ENCODE measurements at regions not wholly inside any gene's neighbourhood (a gene's known extent, or its start where the extent isn't known, plus 50 kb on each side); places are given as distances from the start of the nearest gene placed in this dataset.

DNA sequence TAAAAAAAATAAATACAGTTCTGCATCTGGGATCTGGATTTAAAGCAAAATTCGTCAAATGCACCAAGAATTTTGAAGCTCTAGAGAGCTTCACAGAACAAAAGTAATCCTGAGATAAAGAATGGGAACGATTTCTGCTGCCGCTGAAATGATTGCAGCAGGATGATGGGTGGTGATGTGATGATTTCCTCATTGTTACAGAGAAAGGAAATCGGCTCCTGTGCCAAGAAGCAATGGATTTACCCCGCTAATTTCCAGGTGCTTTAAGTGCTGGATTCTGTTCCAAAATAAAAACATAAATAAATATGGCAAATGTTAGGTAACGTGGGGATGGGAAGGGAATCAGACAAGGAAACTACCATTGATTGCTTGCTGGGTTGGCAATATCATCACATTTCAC is 1067.9 kb upstream of the MAP3K7 start (continued):
- TF ChIP-seq, protein P1, sequence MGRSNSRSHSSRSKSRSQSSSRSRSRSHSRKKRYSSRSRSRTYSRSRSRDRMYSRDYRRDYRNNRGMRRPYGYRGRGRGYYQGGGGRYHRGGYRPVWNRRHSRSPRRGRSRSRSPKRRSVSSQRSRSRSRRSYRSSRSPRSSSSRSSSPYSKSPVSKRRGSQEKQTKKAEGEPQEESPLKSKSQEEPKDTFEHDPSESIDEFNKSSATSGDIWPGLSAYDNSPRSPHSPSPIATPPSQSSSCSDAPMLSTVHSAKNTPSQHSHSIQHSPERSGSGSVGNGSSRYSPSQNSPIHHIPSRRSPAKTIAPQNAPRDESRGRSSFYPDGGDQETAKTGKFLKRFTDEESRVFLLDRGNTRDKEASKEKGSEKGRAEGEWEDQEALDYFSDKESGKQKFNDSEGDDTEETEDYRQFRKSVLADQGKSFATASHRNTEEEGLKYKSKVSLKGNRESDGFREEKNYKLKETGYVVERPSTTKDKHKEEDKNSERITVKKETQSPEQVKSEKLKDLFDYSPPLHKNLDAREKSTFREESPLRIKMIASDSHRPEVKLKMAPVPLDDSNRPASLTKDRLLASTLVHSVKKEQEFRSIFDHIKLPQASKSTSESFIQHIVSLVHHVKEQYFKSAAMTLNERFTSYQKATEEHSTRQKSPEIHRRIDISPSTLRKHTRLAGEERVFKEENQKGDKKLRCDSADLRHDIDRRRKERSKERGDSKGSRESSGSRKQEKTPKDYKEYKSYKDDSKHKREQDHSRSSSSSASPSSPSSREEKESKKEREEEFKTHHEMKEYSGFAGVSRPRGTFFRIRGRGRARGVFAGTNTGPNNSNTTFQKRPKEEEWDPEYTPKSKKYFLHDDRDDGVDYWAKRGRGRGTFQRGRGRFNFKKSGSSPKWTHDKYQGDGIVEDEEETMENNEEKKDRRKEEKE (IDR thresholded peaks at IDR 0.05) = no peak
- no peak for TF ChIP-seq PML (IDR thresholded peaks at IDR 0.05; ENCODE audit: low read length)
- TF ChIP-seq IRF4 (IDR thresholded peaks at IDR 0.05; ENCODE audit: low read depth, low read length) = no peak
- no peak for TF ChIP-seq EP300 (IDR thresholded peaks at IDR 0.05; ENCODE audit: borderline replicate concordance in 1 of 2, control insufficient read depth in 1 of 2, low read depth in 2 of 2, low read length in 2 of 2)
- no peak for TF ChIP-seq GABPA (IDR thresholded peaks at IDR 0.05; ENCODE audit: low read depth)
- TF ChIP-seq, protein P2, sequence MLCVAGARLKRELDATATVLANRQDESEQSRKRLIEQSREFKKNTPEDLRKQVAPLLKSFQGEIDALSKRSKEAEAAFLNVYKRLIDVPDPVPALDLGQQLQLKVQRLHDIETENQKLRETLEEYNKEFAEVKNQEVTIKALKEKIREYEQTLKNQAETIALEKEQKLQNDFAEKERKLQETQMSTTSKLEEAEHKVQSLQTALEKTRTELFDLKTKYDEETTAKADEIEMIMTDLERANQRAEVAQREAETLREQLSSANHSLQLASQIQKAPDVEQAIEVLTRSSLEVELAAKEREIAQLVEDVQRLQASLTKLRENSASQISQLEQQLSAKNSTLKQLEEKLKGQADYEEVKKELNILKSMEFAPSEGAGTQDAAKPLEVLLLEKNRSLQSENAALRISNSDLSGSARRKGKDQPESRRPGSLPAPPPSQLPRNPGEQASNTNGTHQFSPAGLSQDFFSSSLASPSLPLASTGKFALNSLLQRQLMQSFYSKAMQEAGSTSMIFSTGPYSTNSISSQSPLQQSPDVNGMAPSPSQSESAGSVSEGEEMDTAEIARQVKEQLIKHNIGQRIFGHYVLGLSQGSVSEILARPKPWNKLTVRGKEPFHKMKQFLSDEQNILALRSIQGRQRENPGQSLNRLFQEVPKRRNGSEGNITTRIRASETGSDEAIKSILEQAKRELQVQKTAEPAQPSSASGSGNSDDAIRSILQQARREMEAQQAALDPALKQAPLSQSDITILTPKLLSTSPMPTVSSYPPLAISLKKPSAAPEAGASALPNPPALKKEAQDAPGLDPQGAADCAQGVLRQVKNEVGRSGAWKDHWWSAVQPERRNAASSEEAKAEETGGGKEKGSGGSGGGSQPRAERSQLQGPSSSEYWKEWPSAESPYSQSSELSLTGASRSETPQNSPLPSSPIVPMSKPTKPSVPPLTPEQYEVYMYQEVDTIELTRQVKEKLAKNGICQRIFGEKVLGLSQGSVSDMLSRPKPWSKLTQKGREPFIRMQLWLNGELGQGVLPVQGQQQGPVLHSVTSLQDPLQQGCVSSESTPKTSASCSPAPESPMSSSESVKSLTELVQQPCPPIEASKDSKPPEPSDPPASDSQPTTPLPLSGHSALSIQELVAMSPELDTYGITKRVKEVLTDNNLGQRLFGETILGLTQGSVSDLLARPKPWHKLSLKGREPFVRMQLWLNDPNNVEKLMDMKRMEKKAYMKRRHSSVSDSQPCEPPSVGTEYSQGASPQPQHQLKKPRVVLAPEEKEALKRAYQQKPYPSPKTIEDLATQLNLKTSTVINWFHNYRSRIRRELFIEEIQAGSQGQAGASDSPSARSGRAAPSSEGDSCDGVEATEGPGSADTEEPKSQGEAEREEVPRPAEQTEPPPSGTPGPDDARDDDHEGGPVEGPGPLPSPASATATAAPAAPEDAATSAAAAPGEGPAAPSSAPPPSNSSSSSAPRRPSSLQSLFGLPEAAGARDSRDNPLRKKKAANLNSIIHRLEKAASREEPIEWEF (IDR thresholded peaks at IDR 0.05; ENCODE audit: insufficient replicate concordance, low read depth, low read length) = no peak
- TF ChIP-seq GATAD2B (conservative IDR thresholded peaks at IDR 0.05; ENCODE audit: low read depth) = no peak

Measured in GM12878 (cell line).